DMS53 (cell line): ENCODE measurements at regions not wholly inside any gene's neighbourhood (a gene's known extent, or its start where the extent isn't known, plus 50 kb on each side); places are given as distances from the start of the nearest gene placed in this dataset.

ENCODE experiments used
- DNase-seq: peaks from one replicate; lab custom pipeline; 2025; lab: John Stamatoyannopoulos, UW

DNA sequence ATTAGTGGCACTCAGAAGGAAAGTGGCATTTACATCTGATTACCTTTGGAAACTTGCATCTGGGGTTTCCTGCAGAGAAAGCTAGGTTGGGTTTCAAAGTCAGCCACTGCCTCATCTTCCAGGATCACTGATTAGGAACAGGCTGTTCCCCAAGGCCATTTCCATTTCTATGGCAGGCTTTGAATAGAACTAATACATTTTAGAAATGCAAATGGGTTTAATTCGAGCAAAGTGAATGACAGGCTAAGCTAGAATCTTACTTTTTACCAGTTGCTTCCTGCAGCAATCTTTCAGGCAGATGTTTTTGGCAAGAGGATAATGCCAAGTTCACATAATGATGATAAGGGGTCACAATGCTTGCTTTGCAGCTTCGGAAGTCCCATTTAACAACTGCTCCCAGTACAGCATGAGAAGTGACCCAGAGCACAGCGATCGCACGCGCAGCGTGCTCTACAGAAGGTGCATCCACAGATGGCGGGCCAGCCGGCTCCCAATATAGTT is 336.7 kb downstream of the LPIN1 start:
- no peak for DNase-seq

DNA sequence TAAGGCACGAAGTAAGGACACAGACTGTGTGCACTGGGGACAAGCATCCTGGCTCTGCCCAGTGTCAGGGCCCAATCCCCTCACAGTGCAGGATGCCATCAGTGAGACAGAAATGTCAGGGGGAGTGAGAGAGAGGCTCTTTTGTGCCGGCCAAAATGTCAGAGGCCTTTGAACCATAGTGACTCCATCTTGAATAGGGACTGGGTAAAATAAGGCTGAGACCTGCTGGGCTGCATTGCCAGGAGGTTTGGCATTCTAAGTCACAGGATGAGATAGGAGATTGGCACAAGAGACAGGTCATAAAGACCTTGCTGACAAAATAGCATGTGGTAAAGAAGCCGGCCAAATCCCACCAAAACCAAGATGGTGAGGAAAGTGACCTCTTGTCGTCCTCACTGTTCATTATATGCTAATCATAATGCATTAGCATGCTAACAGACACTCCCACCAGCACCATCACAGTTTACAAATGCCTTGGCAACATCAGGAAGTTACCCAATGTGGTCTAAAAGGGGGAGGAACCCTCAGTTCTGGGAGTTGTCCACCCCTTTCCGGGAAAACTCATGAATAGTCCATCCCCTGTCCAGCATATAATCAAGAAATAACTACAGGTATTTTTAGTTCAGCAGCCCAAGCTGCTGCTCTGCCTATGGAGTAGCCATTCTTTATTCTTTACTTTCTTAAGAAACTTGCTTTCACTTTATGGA is 337.4 kb downstream of the LPIN1 start:
- DNase-seq, result no peak

DNA sequence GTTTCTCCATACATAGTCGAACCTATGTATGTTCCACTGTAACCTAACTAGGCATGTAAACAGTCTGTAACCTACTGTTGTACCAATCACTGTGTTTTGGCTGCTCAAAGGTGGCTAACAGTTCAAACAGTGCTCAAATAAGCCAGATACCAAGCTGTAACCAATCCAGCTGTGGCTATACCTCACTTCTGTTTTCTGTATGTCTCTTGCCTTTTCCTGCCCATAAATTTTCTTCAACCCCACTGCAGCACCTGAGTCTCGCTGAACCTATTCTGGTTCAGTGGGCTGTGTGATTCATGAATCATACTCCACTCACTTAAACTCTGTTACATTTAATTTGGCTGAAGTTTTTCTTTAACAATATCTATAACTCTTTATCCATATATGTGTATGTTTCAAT is 340.7 kb downstream of the LPIN1 start:
- DNase-seq, result no peak

DNA sequence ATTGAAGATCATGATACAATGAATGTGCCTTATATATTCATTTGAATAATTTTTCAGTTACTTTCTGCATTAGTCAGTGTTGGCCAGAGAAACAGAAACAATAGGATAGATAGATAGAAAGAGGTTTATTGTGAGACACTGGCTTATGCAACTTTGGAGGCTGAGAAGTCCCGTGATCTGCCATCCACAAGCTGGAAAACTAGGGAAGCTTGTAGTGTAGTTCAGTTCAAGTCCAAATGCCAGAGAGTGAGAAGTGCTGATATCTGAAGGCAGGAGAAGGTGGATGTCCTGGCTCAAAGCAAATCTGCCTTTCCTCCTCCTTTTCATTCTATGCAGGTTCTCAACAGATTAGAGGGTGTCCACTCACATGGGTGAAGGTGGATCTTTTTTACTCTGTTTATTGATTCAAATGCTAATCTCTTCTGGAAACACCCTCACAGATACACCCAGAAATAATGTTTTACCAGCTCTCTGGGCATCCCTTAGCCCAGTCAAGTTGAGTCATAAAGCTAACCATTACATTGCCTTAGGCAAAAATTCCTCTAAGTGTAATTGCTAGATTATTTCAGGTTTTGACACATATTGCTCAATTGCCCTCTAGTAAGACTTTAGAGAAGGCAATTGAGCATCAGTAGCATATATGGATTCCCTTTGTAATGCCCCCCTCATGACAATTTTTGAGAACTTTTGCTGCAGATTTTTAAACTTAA is 341.4 kb downstream of the LPIN1 start:
- DNase-seq, result no peak

DNA sequence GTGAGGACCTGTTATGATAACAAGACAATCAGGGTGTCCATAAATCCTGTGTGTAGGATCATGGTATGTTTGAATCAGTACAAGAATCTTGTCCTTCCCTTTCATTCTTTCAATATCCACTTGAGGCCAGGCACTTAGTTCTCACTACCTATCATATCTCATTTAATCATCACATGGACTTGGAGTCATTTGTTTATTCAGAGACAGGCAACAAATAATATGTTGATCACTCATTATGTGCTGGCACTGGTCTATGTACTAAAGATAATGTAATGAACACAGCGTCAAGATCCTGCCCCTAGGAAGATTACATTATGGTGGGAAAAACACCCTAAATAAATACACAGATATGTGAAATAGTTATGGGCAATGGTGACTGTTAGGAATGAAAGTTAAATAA is 342.6 kb downstream of the LPIN1 start:
- no peak for DNase-seq

DNA sequence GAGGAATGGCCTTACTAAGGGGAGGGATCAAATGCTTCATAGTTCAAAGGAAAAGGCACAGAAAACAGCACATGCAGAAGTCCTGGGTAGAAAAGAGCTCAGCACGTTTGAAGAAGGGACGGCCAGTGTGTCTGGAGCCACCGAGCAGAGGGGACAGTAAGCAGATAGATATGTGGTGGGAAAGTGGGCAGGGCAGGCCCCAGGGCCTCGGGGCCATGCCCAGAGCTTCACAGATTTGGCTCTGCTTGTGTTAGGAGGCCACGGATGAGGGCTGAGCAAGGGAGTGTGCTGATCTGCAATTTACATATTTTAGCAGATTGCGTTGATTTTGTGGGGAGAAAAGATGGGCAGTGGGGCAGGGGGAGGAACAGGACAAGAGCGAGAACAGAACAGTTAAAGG is 343.1 kb downstream of the LPIN1 start:
- DNase-seq, result no peak

DNA sequence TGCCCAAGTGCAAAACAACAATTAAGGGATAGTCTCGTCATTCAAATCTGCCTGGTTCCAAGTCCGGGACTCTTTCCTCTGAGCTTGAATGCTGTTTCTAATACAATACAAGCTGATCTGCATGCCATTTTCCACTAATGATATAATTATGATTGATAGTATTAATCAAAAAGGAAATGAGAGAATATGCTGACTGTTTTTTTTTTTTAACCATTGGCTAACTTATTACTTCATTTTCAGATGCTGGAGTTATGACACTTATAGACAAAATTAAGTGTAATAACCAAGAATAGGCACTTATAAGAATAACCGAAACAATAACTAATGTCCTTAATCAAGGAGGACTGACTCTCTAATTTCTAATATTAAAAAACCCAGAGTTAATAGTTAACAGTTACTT is 343.6 kb downstream of the LPIN1 start:
- no peak for DNase-seq

DNA sequence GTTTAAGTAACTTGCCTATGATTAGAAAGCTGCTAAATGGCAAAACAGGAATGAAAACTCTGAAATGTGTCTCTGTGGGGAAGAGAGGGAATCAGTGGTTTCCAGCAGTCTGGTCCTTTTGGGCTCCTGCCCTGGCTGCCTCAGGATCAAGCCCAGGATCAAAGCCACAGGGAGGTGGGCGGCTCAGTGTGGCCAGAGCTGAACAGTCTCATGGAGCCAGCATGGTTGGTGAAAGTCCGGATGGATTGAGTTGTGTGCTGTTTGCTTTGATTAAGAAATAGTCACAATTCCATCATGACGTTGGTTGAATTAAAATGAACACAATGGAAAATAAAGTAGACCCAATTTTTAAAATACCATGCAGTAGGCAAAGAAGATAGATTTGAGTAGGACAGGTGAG is 344.2 kb downstream of the LPIN1 start:
- DNase-seq, result no peak

DNA sequence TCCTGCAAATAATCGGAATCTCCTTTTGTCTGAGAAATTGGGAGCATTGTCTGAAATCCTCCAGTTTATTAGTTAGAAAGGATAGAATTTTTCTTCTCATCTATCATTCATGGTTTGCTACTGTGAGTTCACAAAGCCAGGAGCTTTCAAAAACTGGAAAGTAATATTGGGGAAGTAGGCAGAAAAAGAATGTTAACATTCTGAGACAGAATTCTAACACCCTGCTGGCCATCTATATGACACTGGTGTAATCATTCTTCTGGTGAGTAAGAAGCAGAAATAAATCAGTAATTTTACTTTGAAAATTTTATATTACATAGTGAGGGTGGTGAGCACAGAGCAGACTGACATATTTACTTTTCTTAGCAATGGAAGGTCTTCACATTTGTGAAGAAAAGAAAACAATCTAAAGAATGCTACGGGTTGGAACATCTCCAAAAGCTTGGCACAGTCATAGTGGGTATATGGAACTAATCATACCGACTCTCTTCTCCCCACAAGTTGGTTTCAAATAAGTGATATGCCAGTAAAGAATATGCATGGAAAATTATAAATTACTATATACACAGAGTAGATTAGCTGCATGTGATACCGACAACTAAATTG is 344.9 kb downstream of the LPIN1 start:
- no peak for DNase-seq

DNA sequence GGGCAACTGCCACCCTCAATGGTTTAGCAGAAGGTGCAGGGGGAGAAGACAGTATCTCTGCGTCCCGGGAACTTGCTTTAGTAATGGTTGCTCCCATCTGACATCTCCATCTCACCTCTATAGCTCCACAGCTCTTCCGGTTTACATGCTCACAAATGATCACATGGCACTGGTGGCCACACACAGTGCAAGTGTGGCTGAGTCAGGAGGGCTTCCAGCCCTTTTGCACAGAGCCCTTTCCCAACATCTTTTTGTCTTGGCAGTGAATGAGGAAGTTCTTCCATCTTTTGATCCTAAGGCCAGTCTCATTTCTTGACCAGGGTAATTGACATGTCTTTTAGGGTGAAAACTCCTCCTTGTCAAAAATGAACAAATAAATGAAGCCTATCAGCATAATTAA is 347.7 kb downstream of the LPIN1 start:
- DNase-seq, result no peak

DNA sequence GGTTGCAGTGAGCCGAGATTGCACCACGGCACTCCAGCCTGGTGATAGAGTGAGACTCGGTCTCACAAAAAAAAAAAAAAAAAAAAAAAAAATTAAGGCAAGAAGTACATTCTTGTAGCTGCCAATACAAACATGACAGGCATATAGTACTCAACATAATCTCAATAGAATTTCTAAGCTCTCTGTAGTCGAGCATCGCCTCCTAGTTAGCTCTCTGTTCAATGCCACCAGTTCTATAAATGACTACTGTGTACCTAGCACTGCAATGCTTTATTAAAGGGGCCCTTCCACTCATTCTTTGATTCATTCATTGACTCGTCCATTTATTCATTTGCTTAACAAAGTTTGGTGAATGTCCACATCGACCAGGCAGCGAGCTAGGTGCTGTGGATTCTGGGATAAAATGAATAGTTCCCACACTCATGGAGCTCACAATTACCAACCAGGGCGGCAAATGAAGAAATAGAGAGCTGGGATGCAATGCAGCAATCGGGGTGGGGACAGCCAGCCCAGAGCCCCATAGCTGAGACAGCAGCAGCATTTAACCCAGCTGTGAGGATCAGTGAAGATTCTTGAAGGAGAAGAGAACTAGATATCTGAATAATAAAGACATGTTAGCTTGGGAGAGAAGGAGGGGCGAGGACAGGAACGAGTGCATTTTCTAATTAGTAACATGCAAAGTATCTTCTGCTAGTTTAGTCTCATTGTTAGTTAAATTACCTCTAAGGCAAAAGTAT is 349.8 kb downstream of the LPIN1 start:
- DNase-seq, result no peak

DNA sequence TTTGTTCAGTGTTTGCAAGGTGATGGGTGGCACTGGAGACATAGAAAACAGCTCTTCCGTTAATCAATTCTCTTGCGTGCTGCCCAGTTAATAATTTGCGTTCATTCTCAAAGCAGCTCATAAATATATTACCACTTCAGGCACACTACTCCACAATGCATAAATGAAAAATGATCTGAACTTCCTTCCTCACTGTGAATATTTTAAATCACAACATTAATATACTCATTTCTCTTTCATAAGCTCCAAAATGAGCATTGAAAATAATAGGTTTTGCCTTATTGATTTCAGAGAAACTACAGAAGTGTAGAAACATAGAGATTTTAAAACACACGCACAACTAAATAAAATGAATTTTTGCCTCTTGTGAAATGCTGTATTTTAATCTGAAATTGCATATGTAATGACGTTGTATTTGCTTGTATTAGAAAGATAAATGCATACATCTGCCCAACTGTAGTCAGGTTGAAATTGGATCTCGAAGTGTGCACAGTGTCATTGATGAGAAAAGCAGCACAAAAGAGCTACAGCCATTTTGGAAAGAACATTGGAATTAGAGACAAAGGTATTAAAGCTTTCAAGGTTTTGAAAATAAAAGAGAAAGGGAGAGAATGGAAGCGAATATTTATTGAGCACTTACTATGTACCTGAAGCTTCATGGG is 350.5 kb downstream of the LPIN1 start:
- no peak for DNase-seq

DNA sequence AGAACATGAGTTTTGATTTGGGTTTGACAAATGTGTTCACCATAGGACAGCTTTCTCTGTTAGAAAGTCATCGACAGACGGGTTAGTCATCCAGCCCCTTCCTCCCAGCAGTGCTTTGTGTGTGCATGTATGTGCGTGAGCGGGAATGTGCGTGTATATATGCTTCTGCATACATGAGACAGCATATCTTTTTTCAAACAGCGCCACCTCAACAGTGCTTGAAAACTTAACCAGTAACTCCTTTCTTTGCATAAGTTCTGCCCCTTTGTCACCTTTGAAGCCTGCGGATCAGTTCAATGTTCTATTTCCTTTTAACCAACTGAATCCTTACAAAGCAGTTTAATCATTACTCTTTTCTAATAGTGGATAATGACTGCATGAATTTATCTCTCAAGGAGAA is 351.4 kb downstream of the LPIN1 start:
- no peak for DNase-seq

DNA sequence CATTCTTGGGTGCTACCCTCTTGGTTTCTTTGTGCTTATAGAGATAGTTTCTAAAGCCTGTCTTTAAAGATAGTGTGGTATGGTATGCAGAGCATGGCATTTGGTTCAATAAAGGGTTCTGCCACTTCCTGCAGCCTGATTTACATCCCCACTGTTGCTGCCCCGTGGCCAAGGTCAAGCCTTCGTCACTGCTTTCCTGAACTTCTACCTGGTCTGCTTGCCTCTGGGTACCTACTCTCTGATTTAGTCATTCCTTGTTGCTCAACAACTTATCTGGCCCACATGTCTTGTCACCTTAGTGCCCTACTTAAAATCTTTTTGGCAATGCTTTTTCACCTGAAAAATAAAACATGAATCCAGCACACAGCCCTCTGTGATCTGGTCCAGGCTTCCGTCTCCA is 352.9 kb downstream of the LPIN1 start:
- no peak for DNase-seq

DNA sequence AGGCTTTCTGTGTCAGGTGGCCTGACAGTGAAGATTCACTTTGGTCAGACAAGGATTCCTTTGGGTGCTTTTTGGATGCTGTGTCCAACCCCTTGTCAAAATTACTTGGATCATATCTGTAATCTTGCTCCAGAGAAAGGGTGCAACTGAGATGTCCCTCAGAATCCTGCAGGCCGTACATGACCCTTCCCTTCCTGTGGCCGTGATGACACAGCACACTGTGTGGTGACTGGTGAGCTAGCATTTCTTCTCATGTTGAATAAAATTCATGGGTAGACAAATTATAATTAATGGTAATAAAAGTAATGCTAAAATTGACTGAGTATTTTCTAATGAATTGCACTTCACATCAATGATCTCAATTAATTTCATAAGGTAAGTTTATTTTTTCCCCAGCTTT is 356.2 kb downstream of the LPIN1 start:
- no peak for DNase-seq

DNA sequence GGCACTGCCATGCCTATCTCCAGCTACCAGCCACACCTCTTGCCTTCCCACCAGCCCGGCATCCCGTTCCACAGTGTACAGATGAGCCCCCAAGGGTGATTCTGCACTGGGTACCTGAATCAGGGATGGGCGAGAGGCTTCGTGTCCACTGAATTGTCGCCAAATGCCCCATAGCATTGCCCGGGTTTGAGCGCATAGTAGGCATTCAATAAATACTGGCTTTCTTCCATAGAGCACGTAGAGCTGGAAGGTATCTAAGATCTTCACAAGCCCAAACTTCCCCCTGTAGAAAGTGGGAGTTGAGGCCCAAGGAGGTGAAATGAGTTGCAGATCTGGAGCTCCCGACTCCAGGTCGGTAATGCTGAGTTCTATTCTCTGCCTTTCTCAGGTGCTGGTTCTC is 358.7 kb downstream of the LPIN1 start:
- DNase-seq, result no peak

DNA sequence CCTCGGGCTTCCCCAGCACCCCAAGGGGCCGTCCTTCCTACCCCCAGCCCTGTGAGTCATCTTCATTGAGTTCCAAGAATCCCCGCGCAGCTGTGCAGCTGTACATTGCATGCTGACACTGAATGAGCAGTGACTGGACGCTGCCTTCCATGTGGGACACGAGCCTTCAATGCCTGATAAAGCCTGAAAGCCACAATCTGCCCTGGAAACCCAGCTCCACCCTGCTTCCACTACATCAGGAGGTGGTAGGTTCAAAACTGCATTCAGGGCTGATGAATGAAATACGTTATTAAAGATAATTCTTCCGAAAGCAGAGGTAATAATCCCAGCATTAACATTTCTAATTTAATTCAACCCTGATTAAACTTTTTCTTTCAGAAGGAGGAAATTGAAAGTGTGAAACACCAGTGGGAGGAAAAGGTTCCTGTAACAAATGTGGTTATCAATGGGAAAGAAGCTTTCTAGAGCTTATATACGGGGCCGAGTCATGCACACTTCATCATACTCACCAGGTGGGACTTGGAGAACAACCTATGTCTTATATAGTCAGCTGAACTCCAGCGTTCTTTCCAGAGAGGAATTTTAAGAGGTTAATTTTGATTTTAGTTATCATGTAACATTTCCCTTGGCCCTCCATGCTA is 360.1 kb downstream of the LPIN1 start:
- no peak for DNase-seq

DNA sequence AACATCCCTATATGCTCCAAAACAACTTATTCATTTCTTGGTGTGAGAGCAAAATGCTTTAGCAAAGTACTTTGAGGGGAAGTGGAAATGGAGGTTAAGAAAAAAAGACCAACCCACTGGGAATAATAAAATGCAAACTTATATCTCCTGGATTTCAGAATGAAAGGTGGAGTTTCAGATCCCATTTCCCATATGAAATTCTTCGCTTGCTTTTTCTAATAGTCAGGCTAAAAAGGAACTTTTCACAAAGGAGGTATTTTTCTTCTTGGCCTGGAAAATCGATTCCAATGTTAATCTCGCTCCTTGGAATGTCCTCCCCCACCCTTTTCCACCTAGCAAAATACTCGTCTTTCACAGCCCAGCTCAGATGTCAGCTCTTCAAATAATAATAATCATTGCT is 360.9 kb downstream of the LPIN1 start:
- no peak for DNase-seq

DNA sequence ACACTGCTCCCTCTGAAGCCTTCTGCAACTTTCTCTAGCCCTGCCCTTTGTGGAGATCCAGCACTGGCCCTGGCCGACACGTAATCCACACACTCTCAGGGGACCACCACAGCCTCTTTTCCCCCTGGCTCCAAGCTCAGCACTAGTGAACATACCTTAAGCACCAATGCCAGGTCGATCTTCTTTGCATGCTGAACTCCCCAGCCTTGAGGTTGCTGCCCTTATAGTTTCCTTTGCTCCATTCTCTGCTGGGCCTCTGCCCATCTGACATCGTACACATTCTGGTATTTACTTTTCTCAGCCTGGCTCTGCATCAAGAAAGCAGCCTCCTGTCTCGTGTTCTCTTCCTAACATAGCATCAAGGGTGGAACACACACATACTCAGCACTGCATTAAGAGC is 361.5 kb downstream of the LPIN1 start:
- DNase-seq, result no peak

DNA sequence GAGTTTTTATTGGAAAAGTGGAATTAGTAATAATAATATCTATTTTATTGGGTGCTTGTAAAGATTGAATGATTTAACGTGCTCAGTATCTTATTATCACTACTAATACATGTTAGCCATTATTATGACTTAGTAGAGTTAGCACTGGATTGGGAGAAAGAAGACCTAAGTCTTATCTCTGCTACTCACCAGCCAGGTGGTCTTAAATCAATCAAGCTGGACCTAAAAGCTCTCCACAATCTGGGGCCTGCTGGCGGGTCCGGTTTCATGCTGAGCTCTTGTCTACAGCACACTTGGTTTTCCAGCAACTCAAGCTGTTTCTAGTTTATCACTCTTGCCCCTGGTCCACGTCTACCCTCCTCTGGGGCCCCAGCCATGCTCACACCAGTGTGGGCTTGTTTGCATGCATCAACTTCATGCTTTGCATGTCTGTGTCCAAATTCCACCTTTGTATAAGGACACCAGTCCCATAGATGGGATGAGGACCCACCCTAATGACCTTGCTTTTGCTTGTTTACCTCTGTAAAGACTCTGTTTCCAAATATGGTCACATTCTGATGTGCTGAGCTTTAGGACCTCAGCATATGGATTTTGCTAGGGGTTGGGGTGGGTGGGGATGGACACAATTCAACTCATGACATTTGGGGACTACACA is 363.1 kb downstream of the LPIN1 start:
- no peak for DNase-seq

DNA sequence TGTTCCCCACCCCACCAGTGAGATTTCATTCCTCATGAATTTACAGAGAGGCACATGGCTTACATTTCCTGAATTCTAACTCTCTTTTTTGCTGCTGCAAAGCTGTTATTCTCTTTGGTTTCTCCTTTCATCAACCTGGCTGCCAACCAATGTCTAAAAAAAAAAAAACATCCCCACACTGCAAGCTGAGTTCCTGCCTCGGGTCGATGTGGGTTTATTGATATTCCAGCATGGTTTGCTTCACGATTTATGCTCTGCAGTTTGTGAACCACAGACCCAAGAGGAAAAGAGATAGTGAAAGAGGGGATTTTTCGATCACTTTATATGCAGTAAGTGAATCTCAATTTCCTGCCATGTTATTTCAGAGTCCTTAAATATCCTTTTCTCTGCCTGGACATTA is 363.6 kb downstream of the LPIN1 start:
- no peak for DNase-seq
